ENCODE measurements at regions not wholly inside any gene's neighbourhood (a gene's known extent, or its start where the extent isn't known, plus 50 kb on each side); places are given as distances from the start of the nearest gene placed in this dataset.

GRCh38 chr3:132189601-132190000 is 127.6 kb upstream of the ACP3 start:
- no peak for DNase-seq

- DNase-seq = no peak
Observed at GRCh38 chr3:132196113-132196512, 121.1 kb upstream of the ACP3 start.

- no peak for DNase-seq
Observed at GRCh38 chr3:132198516-132198915, 118.7 kb upstream of the ACP3 start.

GRCh38 chr3:132199451-132199850 is 117.8 kb upstream of the ACP3 start:
- no peak for DNase-seq

DNA sequence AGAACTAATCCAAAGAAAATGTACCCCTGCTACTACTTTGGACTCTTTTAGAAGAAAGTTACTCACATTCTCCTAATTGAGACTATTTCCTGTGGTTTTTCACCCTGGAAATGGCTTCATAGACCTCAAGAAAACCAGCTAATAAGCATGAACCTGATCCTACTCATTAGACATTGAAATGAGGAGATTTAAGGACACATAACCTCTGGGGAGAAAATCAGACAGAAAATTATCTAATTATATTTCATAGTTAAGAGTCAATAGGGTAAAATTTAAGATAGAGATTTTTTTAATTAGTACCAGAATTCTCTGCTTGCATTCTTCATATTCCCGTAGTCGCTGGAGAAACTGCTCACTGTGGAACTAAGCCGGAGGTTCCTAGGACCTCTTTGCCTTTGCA is 114.6 kb upstream of the ACP3 start:
- DNase-seq = no peak

- no peak for DNase-seq
Observed at GRCh38 chr3:132203889-132204596, 113.2 kb upstream of the ACP3 start.

- no peak for DNase-seq
Observed at GRCh38 chr3:132205609-132206008, 111.6 kb upstream of the ACP3 start.

DNA sequence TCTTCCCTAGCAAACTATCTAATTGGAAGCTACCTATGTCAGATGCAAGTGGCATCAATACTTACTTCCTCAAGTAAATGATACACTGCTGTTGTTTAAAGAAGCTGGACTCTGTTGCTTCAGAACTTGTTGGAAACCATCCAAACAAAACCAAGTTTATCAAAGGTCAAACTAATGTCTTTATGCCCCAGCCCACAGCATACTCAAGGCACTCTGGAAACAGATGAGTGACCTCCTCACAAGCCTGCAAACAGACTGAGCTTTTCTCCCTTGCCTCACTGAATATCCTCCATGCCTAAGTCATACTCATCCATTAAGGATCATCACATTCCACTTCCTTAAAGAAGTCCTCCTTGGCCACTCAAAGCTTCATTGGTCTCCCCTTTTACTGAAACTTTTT is 107.4 kb upstream of the ACP3 start:
- no peak for DNase-seq

DNA sequence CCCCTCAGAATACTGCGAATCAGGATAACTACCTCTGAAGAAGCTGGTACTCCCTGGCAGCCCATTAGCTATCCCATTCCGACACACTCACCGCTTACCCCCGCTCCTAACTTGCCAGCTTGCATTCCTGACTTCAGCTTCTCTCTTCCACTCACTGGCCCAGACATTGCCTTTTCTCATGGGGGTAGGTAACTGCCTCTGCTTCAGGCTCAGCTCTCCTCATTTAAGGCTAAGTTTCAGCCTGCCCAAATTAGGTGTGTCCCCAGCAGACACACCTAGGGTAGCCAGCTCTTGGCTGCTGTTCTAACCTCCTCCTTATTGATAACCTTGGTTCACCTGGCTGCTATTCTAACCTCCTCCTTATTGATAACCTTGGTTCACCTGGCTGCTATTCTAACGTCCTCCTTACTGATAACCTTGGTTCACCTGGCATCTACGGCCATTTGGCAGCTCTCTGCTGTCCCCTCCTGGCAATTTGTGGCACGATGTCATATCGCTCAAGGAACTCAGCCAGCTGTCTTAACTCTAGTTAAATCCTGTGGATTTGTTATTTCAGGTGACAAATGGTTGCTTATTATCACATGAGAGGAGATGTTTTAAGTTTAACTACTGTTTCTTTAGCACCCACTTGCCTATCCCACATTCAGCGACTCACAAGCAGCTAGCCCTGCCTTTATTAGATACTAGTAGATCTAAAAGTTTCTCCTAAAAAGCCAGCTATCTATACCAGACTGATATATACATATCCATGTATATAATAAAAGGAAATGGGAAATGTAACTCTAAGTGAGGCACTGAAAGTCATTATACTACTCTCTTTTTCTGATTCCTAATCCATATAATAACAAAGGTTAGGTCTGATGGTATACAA is 106.5 kb upstream of the ACP3 start:
- no peak for DNase-seq

DNA sequence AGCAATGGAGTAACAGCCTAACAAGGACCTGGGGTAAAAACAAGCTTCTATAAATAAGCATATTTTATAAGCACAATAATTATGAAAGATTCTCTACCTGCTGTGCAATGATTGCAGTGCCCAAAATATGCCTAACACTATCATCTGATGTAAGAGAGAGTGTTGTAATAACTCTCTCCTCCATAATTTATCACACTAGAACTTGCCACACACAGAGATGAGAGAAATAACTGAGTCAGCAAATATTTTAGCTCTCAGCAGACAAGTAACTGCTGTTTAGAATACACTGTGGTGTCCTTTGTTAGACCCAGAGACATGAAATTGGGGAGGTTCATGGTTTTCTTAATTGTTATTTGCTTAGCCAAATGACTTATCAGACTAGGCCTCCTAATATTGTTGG is 105.3 kb upstream of the ACP3 start:
- DNase-seq = no peak

DNA sequence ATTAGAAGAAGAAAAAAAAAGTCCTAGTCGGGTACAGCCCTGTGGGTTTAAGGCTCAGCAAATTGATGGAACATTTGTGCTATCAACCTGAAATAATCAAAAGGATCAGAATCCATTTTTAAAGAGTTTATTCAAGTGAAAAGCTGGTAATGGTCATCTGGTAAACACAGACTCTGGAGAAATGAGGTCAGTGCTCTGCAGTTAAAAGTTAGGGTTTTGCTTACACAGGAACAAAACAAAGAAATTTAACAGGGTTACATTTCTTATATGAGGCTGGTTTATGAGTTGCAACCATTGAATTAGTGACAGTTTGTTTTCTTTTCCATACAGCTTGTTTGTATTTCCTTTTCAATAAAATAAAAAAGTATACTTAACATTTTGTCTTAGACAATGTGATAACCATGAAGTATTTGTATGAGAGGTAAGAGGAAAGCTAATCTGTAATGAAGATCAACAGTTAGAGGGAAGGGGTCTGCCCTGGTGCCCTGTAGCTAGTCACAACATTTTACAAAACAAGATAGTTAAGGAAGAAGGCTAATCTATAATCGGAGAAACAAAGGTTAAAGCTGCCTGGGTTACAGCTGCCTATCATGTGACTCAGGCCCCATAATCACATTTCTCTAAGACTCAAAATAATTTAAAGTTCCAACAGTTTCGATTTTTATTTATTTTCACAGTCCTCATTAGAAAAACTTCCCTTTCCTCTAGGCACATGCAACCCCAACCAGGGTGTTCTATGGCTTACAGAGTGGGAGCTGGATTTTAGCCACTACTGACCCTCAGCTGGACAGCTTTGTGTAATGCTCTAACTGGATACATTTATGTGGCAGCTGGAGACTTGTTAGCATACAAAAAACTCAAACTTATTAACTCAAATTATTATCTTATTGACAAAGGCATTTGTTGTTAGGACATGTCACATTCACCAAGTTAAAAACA is 98.1 kb upstream of the ACP3 start:
- no peak for DNase-seq

GRCh38 chr3:132220986-132221385 is 96.2 kb upstream of the ACP3 start:
- DNase-seq = no peak

GRCh38 chr3:132222868-132223538 is 94.2 kb upstream of the ACP3 start:
- DNase-seq = no peak

DNA sequence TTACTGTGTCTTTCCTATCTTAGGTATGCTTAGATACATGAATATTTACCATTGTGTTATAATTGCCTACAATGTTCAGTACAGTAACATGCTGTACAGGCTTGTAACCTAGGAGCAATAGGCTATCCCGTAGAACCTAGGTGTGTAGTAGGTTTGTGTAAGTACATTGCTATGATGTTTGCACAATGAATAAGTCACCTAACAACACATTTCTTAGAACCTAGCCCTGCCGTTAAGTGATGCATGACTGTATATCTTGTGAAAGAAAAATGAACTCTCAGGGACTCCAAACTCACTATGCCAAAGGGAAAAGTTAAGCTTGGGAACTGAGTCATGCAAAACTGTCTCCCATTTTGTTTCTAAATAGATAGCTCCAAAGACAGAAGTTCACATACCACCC is 91.5 kb upstream of the ACP3 start:
- no peak for DNase-seq

DNA sequence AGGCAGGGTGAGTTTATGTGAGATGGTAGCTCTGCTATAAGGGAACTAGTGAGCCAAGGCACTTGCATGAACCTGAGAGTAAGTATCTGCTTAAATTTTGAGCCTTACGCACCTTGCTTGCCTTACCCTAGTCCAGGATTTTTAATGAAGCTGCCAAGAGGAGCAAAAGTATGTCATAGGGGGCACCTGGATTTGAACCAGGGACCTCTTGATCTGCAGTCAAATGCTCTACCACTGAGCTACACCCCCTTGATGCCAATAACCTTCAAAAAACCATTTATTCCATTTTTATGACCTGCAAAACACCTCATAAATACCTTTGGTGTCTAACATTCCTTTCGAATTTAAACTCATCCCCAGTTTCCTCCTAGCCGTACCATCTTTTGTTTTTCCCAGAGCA is 88.3 kb upstream of the ACP3 start:
- no peak for DNase-seq

GRCh38 chr3:132229641-132230040 is 87.6 kb upstream of the ACP3 start:
- no peak for DNase-seq

DNA sequence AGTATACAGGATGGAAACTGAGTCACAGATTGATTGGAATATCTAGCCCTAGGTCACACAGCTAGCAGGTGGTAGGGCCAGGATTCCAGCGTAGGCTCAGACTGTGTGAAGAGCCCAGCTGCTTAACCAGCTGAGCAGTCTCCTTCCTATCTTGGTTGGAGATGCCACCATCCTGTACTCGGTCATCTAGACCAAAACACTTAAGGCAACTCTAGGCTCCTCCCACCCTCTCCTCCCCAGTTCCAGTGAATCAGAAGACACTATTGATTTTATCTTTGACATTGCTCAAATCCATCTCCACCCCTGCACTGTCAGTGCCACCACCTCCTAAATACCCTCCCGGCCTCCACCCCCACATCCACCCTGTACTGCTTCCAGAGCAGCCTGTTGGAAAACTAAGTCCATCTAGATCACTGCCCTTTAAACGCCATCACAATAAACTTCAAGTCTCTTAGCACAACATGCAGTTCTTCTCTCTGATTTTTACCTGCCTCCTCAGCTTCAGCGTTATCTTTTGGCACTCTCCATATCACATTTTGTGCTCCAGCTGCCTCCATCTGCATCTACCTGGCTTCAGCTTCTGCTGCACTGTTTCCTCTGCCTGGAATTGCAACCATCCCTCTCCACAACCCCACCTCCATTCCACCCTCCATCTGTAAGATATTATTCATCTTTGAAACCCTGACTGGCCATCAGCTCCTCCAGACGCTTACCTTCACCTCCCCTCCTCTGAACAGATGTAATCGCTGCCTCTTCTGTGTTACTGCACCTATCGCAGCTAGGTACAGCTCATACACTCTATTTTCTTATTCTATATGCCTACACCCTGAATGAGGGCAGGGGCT is 86.8 kb upstream of the ACP3 start:
- no peak for DNase-seq

DNA sequence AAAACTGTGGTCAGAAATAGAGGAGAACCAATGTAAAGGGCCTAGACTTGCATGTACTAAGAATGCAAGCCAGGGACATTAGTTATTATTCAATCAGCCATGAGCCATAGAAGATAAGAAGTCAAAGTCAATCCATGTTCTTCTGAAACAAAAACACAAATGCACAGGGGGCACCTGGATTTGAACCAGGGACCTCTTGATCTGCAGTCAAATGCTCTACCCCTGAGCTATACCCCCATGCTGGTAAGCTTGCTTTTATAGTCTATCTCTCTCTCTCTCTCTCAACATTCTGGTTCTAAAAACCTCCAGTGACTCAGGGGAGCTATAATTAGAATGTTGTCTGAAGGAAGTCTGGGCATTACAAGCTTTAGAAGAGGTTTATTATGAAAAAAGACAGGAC is 85.6 kb upstream of the ACP3 start:
- no peak for DNase-seq

DNA sequence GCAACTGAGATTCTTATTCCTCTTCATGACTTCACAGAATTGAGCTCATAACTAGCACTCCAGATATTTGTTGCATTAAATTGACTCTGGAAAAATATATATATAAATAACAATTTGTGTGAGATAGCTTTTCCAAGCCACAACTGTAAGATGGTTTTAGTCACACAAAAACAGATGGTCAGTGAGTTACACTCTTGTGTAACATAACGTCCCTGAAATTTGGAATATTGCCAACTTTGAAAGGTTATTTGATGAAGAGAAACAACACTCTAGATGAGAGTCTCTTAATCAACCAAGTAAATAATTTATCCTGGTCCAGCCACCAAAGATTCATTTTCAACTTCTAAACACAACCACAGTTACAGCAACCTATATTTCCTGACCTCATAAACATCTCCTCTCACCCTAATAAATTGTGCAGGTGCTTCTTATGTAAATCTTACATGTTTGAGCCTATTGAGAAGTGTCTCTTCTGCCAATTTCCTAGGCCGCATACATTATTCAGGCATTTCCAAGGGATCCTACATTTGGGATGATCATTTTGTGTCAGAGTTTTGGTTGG is 84.9 kb upstream of the ACP3 start:
- DNase-seq = no peak

All from left kidney (tissue), 1 donor.